GM19035 (cell line): ENCODE measurements at regions not wholly inside any gene's neighbourhood (a gene's known extent, or its start where the extent isn't known, plus 50 kb on each side); places are given as distances from the start of the nearest gene placed in this dataset.
"Not testable (repeated sequence)": the region's sequence is repeated elsewhere in the genome, so short reads cannot be mapped to it uniquely, and the experiment has no call there.

Source experiments
- ATAC-seq: cut with Tn5 transposase; IDR thresholded peaks from one replicate; pipeline ENCODE4 v1.9.1; 2021; ENCODE audit not compliant: unreplicated experiment

DNA sequence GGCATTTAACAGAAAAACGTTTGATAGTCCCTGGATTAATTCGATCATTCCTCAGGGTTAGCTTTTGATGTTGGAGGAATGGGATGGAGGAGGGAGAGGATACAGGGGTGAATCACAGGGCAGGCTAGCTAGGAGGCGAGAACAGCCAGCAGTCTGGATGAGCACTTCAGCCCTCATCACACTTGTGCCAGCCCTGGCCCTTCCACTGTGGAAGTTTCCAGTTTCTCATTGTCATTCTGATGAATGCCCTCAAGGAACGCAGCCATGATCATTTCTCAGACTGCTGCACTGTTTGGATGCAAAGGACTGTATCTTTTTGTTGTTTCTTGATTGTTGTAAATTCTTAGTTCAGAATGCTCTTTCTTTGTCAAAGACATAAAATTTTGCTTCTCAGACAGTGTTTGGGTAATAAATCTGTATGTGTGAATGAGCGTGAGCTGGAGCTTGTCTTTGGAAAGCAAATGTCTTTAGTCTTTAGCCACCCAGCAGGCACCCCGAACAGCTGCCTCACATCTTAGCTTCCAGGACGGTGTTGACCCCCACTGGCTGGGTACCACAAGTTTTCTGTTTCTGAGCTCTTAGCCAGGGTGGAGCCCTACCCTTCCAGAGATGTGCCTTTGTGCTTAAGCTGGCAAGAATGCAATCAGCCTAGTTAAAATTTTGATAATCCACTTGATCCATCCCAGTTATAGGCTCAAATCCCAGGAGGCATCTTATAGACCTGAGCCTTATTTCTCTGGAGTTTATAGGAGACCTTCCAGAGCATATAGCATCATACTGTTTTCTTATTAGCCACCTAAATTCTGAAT is 121.1 kb downstream of the PDCD6IP start:
- no peak for ATAC-seq

DNA sequence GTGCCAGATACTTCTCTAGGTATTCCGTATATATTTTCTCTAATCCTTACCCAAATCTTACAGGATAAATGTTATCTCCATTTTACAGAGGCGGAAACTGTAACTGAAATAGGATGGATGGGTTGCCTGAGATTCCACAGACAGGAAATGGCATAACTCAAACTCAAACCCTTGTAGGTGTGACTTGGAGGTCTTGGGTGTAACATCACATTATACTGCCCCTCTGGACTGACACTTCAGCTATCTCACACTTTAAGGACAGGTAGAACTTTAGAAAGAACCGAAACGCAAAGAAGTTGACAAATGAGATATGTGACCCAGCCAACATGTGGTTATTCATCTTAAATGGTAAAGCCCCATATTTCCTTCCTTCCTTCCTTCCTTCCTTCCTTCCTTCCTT is 122.1 kb downstream of the PDCD6IP start:
- no peak for ATAC-seq

DNA sequence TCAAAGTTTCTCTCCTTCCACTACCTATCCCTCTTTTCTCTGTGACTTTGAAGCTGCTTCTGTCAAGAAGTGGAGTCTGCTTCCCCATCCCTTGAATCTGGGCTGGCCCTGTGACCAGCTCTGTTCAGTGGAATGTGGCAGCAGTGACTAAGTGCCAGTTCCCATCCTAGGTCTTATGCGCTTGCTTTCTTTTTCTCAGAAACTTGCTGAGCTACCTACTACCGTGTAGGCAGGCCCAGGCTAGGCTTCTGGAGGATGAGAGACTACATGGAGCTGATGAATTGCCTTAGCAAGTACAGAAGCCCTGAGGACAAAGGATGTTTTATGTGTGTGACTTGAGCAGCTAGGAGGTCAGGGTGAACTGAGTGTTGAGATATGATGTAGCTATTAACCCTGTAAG is 123.2 kb downstream of the PDCD6IP start:
- no peak for ATAC-seq

DNA sequence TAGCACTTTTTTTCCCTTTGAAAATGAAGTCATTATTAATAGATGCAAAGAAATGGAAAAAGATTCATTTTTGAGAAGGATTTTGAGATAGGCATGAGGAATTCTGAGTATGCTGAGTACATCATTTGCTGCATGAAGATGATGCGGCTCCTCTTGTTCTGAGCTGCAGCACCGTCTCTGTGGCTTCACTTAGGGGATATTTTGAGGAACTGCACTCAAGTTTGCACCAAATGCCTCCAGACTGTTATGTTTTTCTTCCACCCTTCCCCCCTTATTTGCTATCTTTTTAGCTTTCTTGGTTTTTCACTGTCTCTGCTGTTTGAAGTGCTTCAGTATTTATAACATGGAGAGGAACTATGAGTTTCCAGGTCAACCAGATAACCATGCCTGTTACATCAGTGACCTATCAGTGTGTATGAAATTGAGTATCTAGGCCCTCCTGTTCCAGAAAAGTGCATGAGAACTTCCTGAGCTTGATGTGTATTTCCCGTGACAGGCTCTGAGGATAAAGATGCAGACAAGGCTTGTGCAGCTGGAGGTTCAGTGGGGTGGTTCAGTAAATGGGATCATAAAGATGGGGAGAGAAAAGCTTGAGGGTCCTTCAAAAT is 128.7 kb downstream of the PDCD6IP start:
- no peak for ATAC-seq

DNA sequence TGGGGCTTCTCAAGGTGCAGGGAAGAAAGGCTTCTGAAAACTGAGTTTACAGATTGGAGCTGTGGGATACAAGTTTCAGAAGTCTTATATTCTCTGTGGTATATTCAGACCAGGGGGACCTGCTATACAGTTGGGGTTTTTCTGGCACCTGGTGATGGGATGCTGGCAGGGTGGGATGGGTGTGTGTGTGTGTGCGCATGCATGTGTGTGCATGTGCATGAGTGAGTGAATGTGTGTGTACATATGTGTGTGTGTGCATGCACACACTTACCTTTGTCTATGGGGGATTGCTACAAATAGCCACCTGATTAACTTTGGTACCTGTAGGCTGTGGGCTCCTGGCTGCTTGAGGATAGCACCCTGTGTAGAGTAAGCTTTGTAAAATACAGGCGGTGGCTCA is 131.4 kb downstream of the PDCD6IP start:
- ATAC-seq = no peak

DNA sequence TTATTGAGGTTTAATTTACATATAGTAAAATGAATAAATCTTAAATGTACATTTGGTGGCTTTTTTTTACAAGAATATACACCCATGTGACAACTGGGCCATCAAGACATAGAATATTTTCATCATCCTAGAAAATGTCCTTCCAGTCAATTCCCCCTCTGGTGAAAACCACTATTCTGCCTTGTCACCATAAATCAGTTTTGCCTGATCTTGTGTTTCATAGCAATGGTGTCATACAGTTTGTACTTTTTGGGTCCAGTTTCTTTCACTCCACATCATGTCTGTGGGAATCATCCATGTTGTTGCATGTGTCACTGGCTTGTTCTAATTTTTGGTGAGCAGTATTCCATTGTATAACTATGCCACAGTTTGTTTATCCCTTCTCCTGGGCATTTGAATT is 133.1 kb downstream of the PDCD6IP start:
- no peak for ATAC-seq

DNA sequence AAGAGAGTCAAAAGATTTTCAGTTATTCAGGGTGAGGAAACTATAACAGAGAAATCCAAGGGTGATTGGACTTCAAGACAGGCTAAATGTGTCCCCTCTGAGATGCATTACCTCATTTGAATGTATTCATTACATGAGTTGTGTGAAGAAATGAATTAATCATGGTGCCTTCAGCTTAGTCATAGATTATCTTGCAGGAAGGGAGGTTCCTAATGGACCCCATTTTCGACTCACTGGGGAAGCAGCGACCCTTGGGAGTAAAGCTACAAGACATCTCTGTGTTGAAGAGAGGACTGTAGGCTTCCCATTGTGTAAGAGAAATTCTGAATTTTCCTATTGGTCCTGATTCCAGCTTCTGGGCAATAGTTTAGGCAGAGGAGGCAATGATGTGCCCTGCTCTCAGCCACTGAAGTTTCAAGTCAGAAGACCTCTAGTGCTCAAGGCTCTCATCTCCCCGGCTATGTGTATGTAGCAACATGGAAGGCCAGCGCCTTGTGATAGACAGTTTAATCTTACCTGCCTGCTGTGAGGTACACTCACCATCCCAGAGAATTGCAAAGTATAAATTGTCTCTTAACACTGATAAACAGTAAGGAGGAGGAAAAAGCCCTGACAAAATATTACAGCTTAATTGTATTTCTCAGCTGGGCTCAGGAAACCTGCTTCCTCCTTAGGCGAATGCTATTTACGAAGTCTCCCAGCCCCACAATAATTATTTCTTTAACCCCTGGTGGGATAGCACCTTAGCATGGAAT is 133.8 kb downstream of the PDCD6IP start:
- ATAC-seq = no peak

DNA sequence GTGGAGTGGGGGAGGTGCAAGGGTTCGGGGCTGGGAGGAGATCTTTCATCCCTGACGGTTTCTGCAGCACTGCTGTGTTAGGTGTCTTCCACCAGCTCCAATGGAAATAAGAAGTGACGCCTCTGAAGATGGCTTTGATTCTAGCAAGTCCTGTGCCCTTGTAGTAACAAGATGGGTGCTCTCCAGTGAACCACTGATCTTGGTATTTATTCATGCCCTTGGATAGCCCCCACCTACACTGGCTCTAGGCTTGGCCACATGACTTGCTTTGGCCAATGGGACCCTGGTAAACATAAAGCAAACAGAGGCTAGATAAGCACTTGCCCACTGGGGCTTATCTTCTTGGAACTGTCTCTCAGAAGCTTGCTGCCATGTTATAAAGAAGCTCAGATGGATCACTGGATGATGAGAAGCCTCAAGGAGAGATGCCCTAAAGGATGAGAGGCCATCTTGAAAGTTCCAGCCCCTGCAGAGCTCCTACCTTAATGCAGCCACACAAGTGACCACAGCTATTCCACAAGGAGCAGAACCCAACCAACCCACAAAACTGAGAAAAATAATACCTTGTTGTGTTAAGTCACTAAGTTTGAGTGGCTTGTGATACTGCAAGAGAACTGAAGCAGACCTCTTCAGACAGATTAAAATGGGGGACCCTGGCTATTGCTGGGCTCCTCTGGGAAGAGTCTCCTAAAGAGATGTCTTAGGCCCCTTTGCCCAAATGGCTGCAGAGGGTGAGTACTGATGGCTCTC is 137.9 kb downstream of the PDCD6IP start:
- no peak for ATAC-seq

DNA sequence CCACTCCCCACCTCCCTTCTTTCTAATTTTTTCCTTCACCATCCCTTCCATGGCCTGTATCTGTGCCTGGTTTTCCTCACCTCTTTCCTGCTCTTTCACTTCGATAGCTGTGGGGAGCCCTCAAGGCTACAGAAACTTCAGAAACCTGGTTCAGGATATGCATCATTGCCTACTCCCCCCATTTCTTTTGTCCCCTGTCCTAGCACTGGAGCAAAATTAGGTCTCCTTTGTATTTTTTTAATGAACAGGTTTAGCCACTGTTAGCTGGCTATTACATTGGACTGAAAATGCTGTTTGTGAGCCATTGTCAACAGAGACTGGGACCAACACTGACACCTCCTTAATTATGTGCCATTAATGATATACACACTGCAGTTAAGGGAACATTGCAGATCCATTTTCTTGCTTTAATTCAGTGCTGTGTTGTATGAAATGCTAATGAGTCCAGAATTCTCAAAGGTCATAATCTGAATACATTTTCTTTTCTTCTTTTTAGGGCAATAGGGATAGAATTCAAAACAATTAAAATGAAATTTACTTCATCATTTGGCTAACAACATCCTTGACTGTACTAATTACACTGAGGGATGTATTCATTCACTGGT is 138.6 kb downstream of the PDCD6IP start:
- no peak for ATAC-seq

DNA sequence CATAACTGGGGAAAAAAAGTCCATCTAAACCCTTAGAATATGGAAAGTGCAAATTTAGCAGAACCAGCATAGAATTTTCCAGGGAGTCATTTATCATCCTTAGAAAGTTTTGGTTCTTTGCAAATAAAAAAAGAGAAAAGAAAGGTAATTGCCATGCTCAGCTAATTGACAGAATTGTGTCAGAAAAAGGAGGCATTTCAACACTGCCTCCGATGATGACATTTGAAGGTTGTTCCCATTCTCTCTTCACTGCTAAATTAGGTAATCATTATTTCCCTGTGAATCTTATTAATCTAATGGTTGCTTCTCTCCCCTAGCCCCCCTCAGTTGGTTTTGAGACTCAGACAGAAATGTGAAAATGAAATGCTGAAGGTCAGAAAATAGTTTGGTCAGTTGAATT is 139.2 kb downstream of the PDCD6IP start:
- no peak for ATAC-seq

DNA sequence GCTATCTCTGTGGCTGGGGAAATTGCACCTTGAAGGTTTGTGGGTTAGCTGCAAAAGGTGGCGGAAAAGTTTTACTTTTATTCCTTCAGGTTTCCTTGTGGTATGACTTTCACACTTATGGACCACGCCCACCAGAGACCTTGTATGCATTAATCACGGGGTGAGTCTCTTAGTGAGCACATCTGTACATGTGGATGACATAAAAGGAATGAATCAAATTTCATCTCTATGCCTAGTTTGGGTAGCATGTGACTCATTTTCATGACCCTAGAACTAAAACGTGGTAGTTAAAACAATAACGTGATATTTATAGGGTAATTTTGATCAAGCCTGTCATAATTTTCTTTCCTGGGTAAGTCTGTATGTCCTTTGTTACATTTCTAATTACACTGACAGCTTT is 141.7 kb downstream of the PDCD6IP start:
- no peak for ATAC-seq

DNA sequence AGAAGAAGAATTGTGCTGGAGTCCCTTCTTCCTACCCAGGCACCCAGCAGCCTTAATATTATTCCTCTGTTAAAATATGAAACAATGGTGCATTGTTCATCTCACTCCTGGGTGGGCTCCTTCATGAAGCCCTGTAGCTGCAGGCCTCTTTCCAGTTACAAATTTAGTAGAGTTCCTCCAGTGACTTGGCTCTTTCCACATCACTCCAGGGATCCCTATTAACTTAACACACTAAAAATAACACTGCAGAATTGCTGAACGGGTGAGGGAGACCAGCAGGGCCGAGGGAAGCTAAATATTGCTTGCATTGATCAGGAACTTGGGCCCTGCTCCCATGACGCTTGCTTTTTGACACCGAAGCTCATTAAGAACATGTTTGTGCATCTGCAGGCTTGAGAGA is 142.3 kb downstream of the PDCD6IP start:
- ATAC-seq = no peak

DNA sequence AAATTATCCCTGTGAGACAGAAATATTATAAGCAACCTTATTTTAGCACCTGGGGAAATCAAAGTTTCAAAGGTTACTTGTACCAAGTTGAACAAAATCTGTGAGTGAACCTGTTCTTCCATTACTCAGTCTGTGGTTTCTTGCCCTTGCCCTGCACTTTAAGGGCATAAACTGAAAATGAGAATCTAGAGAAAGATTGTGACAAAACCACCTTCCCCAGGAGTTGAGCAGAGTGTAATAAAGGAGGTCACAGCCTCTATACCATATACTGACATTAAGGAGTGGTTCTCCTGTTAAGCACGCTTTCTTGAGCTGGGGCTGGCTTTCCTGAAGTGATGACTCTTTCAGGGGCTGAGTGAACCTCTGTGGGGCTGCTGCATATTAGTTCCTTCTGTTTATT is 143.4 kb downstream of the PDCD6IP start:
- no peak for ATAC-seq

DNA sequence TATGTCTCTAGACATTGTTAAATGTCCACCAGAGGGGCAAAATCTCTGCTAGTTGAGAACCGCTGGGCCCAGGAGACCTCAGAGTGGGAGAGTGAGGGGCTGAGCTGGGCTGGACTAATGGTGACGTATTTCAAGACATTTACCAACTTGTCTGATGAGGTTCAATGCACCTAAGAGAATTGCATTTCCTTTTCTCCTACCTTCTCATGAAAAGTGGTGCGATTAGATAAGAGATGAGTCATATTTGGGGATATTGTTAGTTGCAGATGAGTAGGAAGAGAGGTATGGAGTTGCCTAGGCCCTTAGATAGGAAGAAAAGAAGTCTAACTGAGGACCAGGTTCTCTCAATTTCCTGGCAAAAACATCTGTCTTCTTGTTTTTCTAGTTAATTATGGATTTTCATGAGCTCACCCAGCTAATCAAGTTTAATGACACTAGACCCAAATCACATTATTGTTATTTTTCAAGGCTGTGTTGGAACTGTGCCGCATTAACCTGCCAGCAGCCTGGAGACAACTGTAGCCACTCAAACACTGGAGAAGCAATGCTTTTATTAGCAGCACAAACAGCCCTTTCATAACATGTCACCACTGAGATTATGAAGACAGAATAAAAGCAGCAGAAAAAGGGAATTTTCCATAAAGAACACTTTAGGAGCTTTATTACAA is 144.2 kb downstream of the PDCD6IP start:
- no peak for ATAC-seq

DNA sequence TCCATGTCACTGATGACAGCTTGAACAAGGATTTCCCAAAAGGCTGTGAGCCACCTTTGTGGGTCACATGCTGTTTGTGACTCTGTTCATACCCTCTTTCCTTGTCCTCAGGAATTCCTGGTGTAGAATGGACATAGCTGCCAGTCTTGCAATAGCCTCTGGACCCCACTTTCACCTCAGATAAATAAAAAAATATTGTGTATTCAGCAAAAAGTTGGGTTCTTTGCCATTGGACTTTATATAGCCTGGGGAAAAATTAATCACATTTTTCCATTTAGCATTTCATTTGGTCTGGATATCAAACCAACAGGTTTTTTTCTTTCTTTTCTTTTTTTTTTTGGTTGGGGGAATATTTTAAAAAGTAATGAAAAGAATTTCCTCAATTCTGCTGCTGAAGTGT is 144.8 kb downstream of the PDCD6IP start:
- no peak for ATAC-seq

DNA sequence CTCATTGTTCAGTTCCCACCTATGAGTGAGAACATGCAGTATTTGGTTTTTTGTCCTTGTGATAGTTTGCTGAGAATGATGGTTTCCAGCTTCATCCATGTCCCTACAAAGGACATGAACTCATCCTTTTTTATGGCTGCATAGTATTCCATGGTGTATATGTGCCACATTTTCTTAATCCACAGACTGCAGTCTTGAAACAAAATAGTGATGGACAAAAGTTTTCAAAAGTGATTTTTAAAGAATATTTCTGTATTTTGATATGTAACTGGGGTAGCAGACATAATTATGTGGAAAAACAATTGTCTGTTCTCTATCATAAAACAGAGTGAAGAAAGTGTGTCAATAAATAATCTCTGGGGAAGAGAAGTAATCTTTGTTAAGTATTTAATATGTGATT is 148.2 kb downstream of the PDCD6IP start:
- not testable (repeated sequence) for ATAC-seq

DNA sequence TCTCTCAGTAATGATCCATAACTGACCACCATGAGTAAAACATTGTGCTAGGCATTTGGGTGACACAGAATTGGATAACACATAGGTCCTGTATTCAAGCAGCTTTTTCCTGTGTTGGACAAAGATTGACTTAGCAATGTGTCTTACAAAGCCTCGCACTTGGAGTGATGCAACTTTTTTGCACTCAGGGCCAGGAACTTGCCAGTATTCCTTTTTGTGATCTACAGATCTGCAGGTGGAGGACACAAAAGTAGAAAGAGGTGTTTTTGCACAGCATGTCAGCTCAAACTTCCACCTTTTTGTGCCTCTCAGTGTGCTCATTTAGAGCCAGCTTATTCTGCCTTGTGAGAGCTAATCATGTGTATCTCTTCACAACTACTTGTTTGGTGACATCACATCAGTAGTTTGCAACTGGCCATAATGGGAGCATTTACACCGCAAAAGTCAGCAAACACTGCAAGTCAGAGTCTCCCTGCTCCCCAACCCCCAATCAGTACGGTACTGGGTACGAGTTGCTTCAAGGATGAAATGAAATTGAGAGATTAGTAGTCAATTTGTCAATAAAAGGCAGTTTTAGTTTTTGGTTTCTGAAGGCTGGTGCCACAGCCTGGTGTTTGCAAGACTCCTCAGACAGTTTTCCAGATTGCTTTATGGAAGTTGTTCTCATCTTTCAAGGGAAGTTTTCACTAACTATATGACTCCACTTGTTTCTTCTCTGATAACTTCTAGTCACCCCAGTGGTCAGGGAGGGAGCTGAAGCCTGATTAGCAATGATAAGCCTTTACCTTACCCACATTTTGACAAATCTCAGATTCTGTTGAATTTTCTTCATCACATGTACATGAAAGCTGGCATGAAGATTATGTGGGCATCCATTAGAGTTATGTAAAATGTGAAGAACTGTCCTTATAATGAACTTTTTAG is 149.1 kb downstream of the PDCD6IP start:
- no peak for ATAC-seq

DNA sequence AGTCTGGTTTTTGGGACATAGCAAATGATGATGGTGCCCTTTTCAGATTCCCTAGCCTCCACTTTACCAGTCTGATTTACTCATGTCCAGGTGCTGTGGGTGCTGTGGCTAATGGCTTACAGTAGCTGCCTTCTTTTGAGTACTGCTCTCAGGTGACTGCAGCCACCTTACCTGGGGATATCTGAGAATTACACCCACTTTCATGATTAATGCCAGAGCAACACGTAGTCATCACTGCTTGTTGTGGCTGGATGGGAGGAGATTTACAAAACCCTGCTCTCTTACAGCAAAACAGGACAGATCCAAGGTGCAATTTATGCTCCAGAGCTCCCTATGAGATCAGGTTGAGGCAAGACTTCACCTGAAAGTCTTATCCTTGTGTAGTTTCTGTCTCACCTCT is 150.6 kb downstream of the PDCD6IP start:
- ATAC-seq = no peak

DNA sequence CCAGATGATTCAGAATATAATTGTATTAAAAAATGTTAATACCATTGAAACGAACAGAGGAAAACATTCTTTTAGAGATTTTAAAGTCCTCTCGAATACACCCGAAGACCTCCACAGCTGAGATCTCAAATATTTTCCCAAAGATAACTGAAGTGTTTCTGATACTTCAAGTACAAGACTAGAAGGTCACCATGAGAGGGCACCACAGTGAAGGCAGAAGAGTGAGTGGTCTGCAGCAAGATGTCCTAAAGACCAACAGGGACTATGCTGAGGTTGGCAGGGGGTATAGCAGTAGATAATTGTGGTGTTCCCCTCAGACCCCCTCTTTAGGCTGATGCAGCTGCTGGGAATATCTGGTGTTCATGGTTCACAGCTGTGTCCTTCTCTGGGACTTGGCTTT is 156.5 kb downstream of the PDCD6IP start:
- no peak for ATAC-seq
